ENCODE measurements at regions not wholly inside any gene's neighbourhood (a gene's known extent, or its start where the extent isn't known, plus 50 kb on each side); places are given as distances from the start of the nearest gene placed in this dataset.

DNA sequence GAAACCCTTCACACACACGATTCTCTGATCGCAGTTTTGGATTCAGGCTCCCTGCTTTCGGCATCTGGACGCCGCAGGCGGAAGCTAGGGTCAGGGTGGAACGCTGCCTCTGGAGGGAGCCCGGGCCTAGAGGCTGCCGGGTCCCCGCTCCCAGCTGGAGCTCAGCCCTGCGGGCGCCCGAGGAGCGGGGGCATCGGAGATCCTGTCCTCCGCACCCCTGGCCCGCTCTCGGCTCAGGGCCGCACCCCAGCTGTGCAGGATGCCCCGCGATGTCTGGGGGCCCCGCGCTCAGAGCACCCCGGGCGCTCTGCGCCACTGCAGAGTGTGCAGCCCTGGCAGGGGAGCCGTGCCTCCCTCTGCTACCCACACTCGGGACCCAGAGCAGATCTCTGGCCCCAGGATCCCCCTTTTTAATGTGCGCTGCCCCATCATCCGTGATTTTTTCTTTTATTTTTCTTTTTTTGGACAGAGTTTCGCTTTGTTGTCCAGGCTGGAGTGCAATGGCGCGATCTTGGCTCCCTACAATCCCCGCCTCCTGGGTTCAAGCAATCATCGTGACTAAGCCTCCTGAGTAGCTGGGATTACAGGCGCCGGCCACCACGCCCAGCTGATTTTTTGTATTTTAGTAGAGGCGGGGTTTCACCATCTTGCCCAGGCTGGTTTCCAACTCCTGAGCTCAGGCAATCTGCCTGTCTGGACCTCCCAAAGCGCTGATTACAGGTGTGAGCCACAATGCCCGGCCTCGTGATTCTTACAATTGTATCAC lies 54.8 kb upstream of the TUBA3E start:
- TF ChIP-seq CTCF (IDR thresholded peaks at IDR 0.05) (no peak), POLR2A (IDR thresholded peaks at IDR 0.05) (no peak)

All from thyroid gland (tissue), 4 donors.